RKO (cell line): ENCODE measurements at regions not wholly inside any gene's neighbourhood (a gene's known extent, or its start where the extent isn't known, plus 50 kb on each side); places are given as distances from the start of the nearest gene placed in this dataset.
A peak's percentile ranks its signal among the peaks of the same experiment; 100 is the strongest.
"Not testable (repeated sequence)": the region's sequence is repeated elsewhere in the genome, so short reads cannot be mapped to it uniquely, and the experiment has no call there.

ENCODE experiments used
- DNase-seq: peaks from one replicate; pipeline ENCODE4 v3.0.0-alpha.2; 2016; ENCODE audit warnings: low spot score

DNA sequence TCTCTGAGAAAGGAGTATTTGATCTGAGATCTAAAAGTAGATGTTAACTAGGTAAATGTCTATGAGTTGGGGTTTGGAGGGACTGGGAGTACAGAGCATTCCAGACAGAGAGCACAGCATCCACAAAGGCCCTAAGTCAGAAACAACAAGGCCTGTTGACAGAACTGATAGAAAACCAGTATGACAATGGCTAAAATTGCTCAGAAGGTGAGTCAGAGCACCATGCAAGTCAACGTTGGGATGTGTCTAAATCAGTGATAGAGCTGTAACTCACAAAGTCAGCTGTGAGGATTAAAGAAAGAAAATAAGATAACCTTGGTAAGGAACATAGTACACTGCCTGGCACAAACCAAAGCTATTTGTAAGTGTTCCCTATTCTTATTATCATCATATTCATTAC lies 124.0 kb downstream of the CETN3 start:
- DNase-seq = peak; percentile 18

DNA sequence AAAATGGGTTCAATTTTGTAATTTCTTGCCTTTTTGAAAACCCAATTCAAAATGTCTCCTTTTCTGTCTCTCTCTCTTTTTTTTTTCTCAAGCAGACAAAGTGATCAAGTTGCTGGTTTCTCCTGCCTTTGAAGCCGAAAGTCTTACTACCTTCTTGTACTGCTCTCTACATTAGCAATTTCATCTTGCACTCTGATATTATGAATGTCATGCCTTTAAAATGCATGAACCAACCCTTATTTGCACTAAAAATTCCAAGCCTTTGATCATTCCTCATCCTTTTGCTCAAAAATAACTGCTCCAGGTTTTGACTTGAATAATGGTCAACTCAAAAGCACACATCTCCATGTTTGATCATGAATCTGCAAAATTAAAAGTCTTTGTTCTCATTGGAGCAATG lies 125.2 kb downstream of the CETN3 start:
- no peak for DNase-seq

DNA sequence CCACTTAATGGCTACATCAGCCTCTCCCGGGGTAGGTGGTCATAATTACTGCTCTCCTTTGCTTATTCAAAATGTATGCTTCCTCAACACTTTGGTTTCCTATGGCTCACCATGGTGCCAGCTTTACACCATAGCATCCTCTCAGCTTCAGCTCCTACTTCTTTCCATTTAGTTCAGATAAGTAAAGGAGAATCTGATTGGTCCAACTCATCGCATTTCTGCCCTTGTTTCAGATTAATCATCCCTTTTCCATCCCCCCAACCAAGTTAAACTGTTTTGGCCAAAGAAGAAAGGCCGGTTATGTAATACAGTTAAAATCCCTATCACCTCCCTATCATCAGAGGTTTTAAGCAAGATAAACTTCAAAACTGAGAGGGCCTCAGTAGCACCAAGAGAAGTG lies 130.5 kb downstream of the CETN3 start:
- DNase-seq = peak; percentile 7

DNA sequence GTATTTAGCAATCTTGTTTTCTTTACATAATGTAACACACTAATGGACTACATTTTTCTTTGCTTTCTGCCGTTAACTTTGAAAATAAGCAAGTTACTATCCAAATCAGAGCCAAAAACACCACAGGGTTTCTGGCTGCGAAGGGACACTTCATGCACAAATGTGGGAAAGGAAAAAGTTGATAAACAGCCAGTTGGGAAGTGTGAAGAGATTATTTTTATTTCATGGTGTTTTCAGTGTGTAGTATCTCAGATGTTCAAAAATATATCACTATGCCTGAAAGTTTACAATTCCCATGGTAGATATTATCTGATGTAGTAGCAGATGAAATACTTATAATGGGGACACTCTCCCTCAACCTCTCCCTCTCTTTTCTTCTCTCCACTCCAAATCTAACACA lies 135.3 kb downstream of the CETN3 start:
- DNase-seq = no peak

DNA sequence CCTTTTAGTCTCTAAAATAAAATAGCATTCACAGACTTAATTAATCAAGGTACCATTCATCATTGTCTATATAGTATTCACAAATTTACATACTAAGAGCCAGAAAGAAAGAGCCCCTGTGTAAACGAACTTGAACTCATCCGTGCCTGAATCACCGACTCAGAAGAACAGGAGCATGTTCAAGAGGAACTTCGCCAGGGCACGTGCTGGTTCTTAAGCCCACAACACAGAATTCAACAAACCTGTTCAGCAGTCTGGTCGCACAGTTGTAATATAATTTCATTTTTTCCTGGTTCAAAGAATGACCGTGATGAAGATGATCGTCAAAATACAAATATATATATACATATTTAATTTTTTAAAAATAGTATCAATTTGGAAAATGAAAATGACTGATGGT lies 141.9 kb downstream of the CETN3 start:
- DNase-seq = no peak

DNA sequence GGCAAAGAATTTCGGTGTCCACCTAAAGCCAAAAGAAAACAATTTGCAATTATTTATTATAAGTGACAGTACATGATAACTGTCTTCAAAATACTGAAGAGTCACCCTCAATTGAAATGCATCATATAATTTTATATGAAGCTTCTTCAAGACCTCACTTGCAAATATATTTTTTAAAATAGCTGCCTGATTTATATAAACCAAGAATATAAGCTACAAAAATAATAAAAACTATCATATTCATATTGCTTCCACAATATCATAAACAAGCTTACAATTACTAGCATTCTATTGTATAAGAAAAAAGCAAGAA lies 144.1 kb downstream of the CETN3 start:
- no peak for DNase-seq

DNA sequence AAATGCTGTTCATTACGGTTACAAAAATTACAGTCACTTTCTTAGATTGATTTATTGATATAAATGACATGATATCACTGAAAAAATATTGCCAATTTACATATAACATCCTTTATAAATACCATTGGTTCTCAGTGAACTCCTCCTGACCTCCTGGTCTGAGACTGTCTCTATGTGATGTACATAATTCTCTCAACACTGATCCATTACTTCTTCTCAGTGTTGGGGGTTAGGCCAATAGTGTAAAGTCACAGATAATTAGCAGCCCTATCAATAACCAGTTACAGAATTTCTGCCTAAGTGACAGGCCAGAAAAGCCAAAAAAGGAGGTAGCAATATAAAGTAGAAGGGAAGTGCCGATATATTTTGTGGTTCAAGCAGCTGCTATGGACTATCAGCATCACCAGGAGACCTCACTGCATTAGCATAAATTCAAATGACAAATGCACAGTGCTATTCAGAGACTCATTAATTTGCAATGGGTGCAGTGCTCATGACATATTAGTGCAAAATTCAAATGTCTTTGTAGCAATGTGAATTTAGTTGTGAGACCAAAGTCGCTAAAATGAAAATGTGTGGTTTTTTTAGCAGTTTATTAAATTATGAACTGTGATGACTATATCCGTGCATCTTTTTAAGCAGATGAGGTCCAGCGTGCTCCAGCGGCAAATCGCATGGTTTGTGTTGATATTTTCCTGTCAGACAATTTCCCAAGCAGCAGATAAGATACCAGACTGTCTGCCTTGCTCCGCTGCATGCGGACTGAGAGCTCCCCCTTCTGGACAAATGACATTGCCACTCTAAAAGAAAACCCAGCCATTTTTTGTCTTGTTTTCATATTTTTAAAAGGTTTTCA lies 144.6 kb downstream of the CETN3 start:
- DNase-seq = peak; percentile 64

DNA sequence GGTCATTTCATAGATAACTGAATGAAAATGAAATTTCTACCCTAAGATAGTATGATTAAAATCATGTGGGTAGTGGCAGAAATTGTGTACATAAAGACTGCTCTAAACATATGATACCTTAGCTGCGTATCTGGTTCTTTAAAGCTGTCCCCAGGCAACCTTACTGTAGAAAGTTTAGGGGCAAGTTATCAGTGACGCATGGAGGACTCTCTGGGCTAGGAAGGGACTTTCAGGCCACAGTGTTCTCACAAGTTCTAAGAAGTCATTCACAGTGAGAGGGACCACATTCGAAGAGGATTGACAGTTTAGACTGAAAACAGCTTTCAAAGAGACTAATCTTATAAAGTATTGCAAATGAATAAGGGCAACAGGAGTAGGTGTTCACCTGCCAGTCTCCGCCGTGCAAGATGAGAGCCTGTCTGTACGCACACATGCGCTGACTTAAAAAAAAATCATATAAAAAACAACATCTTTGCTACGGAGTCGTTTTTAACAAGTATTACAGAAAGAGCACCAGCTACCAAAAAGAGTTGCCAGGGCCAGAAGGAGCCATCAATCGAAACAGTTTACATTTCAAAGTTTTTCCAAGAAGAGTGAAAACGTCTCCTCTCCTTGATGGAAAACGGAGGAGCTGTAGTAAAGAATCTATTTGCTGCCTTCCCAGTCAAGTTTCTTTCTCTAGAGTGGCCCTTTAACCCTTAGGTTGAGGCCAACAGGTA lies 146.3 kb downstream of the CETN3 start:
- DNase-seq = no peak

DNA sequence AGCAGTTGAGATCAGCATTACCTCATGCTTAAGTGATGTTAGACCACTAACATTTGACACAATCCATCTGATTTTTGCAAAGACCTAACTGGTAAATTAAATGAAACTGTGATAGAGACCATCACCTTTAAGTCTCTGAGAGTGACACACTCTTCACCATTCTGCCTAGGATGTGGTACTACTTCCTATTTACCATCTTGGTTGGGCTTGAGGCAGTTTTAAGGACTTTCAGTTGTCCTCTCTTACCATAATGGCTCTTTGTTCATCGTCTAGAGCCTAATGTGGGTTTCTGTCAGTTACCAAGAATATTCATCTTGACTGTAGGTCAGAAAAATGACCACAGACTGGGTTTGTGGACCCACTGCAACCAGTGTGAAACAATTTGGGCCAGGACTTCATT lies 158.1 kb downstream of the CETN3 start:
- no peak for DNase-seq

DNA sequence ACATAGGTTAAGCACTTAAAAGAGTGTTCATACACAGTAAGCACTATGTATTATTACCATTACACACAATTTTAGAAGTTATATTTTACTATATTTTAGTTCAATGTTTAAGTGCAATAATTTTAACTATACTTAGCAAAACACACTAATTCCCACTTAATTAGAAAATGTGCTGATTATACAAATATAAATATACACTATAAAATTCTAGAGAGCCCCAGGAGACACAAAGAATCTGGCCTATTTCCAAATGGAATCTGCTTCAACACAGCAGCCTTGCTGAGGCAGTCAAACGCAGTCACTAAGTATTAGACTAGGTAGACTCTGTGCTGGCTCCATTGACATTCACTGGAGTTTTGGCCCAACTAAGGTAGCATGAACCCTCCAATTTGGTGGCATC lies 160.9 kb downstream of the CETN3 start:
- no peak for DNase-seq

DNA sequence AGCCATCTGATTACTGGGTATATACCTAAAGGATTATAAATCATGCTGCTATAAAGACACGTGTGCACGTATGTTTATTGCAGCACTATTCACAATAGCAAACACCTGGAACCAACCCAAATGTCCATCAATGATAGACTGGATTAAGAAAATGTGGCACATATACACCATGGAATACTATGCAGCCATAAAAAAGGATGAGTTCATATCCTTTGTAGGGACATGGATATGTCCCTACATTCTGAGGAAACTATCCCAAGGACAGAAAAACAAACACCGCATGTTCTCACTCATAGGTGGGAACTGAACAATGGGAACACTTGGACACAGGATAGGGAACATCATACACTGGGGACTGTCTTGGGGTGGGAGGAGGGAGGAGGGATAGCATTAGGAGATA lies 165.7 kb downstream of the CETN3 start:
- DNase-seq = not testable (repeated sequence)

DNA sequence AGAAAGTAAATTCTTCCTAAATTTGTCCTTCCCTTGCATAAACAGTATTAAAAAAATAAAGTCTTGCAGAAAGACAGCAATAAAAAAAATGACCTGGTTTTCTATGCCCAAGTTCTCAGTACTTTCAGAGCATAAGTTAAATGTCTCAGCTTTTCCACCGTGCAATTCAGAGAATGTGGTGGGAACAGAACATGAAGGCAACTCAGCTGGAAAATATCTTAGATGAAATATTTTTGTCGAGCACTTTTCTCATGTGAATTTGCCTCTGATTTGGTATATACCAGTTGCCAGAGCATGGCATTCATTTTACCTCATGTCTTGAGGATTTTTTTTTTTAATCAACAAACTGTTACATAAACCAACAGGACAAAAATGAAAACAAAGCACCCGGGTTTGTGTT lies 176.1 kb downstream of the CETN3 start:
- DNase-seq = no peak

DNA sequence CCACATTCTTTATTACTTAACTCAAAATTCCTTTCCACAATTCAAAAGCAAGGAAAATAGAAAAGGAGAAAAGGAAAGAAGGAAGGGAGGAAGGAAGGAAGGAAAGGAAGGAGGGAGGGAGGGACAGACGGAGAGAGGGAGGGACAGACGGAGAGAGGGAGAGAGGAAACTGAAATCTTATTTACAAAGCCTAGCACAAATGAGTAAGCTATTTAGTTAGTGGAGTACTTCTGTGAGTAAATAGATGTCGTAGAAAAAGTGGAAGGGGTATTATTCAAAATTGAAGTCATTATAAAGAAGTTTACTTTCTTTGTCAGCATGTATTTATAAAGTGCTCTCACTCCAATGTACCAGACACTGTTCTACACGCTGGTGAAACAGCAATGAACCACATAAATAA lies 177.9 kb downstream of the CETN3 start:
- no peak for DNase-seq

DNA sequence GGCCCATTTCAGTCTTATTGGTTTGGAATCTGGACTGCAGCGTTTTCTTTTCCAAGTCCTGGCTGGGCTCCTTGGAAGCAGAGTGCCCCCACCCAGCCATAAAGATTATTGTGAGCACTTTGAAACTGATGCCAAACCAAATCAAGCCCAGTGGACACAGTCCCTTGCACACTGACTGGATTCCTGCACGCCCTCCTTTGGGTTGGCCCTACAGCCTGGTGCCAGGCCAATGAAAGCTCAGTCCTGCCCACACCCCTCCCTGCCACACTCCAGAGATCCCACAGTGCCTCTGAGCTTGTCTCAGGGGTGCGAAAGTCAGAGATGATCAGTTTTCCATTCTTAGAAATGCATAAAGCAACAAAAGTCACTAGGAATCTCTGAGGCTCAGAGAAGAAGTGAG lies 181.9 kb downstream of the CETN3 start:
- no peak for DNase-seq

DNA sequence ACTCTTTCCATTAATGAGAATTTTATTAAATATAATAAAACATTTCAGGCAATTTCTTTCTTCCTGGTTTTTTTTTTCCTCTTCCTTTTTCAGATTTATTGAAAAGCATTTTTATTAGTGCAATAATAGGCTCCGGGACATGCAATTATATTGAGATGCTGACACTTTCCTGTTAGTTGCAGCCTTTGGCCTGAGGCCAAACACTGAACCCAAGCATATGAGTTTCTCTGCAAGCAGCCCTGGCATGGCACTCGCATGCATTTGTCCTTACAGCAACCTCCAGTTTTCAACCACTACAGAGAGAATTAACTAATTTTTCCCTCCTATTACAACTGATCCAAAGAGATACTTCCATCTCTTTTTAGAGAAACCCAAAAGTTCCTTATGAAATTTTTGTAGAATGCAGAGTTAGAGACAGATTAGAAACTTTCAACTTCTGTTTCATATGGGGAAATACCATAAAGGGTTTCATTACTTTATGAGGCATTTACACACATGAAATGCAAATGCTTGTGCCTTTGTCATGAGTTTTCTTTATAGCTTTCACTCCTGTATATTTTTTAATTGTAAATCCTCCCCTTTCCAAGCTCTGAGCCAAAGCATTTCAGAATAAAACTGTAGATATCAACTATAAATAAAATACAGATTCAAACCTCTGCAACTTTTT lies 183.0 kb downstream of the CETN3 start:
- DNase-seq = no peak

DNA sequence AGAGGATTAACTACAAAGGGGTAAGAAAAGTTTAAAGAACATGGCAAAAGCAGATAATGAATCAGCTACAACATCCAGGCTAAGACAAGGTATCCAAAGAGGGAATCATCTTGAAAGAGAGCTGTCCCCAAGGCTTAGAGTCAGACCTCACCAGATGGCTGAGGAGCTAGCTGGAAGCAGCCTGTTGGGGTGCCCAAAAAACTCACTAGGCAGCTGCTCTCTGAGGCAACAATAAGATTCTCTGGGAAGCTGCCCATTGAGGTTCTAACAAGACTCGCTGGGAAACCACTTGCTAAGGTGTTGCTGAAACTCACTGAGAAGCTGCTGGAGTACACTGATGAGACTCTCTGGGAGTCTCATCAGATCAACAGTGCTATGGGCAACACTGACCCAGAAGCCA lies 185.2 kb downstream of the CETN3 start:
- no peak for DNase-seq

DNA sequence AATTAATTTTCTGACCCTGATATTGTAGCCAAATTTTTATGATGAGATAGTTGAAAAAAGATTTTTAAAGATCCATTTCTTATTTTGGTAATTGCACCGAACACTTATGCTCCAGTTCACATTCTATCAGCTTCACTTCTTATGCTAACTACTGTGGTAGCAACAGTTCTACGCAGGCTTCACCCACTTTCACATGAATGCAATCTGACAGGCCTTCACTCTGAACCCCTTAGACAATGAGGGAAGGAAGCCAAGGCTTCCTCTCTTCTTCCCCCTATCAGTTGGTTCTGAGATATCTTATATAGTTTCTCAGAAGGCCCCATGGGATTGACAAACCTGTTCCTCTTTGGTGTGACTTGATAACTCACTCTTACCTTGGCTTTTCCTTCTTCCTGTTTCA lies 185.8 kb downstream of the CETN3 start:
- no peak for DNase-seq

DNA sequence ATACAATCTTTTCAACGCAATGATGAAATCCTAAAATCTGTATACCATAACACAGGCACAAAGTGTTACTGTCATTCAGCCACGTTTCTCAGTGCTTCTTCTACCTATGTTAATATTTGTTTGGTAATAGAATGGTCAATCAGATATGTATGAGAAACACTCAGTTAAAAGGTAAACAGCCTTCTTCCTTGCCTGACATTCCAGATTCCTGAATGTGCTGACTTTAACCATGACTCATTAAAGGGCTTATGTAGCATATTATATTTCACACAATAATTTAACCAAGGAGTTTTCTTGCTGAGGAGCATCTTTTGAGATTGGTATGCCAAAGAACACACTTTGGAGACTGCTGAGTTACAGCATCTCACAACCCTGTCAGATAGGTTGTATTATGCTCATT lies 187.6 kb downstream of the CETN3 start:
- DNase-seq = peak; percentile 1

DNA sequence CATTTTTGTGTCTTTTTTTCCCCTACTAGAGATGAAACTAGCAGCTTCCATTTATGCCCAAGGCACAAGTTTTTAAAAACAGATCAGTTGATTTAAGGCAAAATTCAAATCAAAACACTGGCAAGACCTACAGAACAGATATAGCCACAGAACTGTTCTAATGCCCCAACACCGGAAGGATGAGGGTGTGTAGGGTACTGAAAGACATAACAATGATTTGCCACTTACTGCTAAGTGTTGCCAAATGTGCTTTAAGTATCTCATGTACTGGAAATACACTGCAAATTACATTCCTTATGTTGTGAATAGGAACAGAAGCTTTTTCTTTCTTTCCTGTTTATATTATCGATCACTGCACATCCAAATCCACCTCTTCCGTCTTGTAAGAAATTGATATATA lies 189.0 kb downstream of the CETN3 start:
- no peak for DNase-seq

DNA sequence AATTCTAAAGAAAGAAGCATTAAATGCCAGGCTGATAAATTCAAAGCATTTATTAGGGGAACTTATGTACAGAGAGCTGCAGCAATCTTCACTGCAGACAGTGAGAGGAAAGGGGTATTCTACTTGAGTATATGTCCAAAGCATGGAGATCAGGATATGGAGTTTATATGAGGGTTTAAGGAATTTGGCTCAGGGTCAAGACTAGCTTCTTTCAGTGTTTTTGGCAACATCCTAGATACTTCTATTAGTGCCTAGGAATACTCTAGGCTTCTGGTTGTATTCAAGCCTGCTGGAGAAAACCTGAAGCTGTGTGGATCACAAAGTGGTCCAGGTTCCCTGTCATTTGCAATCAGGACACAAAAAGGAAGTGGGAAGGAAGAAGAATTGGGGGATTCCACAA lies 194.6 kb downstream of the CETN3 start:
- DNase-seq = no peak

DNA sequence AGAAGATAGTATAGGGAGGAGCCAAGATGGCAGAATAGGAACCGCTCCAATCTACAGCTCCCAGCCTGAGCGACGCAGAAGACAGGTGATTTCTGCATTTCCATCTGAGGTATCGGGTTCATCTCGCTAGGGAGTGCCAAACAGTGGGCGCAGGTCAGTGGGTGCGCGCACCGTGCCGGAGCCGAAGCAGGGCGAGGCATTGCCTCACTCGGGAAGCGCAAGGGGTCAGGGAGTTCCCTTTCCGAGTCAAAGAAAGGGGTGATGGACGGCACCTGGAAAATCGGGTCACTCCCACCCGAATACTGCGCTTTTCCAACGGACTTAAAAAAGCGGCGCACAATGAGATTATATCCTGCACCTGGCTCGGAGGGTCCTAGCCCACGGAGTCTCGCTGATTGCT lies 201.2 kb downstream of the CETN3 start:
- not testable (repeated sequence) for DNase-seq

DNA sequence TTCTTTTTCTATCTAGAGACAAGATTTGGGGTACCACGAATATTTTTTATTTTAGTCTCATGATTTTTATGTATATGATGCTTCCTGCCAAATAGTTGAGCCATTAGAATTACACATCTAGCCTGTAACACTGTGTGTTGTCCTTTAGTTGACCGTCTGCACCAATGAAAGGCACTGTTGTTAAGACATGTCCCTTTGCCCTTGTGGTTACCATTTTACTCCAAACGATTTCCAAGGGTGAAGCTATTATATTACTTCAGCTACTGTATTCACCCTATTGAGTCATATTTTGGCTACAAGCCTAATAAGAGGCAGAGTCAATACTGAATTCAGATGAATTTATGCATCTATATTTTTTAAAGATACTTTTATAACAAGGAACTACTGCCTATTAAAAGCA lies 207.6 kb downstream of the CETN3 start:
- DNase-seq = peak; percentile 73

DNA sequence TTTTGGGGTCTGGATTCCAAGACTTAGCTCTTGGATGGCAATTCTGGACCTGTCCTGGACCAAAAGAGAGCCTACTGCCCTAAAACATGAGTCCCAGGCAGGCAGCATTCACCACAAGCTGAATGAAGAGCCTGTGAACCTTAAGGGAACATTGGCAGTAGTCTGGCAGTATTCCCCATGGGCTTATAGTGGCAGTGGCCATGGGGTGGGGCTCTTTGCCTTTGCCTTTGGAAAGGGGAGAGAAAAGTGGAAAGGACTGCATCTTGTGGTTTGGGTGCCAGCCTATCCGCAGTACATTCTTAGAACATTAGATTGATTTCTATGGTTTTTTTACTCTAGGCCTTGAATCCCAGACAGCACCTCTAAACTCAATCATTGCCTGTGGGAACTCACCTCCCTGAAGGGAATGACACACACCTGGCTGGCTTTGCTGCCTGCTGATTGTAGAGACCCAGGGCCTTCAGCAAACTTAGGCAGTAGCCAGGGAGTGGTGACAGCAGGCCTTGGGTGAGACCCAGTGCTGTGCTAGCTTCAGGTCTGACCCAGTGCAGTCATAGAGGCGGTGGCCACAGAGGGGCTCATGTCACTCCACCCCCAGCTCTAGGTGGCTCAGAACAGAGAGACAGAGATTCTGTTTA lies 216.3 kb downstream of the CETN3 start:
- no peak for DNase-seq
